ENCODE measurements at regions not wholly inside any gene's neighbourhood (a gene's known extent, or its start where the extent isn't known, plus 50 kb on each side); places are given as distances from the start of the nearest gene placed in this dataset.

DNA sequence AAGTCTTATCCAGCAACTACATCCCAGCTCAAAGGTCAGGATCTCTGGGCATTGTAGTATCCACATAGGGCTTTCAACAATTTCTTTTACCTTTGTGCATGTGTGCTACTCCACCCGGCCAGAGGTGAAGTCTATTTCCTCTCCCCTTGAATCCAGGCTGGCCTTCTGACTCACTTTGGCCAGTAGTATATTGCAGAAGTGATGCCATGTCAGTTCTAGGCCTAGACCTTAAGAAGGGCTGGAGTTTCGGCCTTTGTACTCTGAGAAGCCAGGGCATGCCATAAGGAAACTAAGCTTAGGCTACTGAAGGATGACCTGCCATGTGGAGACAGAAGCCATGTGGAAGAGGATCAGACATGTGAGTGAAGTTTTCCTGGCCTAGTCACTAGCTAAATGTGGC is 191.2 kb upstream of the ATP6AP2 start:
- TF ChIP-seq POLR2AphosphoS5 (IDR thresholded peaks at IDR 0.05) = no peak
- TF ChIP-seq EZH2 (IDR thresholded peaks at IDR 0.05; ENCODE audit: borderline replicate concordance, insufficient read depth, low read length, poor library complexity, severe bottlenecking) = no peak
- TF ChIP-seq, protein P1, sequence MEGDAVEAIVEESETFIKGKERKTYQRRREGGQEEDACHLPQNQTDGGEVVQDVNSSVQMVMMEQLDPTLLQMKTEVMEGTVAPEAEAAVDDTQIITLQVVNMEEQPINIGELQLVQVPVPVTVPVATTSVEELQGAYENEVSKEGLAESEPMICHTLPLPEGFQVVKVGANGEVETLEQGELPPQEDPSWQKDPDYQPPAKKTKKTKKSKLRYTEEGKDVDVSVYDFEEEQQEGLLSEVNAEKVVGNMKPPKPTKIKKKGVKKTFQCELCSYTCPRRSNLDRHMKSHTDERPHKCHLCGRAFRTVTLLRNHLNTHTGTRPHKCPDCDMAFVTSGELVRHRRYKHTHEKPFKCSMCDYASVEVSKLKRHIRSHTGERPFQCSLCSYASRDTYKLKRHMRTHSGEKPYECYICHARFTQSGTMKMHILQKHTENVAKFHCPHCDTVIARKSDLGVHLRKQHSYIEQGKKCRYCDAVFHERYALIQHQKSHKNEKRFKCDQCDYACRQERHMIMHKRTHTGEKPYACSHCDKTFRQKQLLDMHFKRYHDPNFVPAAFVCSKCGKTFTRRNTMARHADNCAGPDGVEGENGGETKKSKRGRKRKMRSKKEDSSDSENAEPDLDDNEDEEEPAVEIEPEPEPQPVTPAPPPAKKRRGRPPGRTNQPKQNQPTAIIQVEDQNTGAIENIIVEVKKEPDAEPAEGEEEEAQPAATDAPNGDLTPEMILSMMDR (IDR thresholded peaks at IDR 0.05; ENCODE audit: poor library complexity, severe bottlenecking) = no peak

Measured in neural cell (in vitro differentiated cells).